DND-41 (cell line): ENCODE measurements at regions not wholly inside any gene's neighbourhood (a gene's known extent, or its start where the extent isn't known, plus 50 kb on each side); places are given as distances from the start of the nearest gene placed in this dataset.

Source experiments
- ATAC-seq: fragments of 200-7000 bp; cut with Tn5 transposase; 3 replicates; pipeline ENCODE4 v1.9.1; 2021; ENCODE audit warnings: low read depth; ENCODE audit not compliant: insufficient read depth
- DNase-seq: peaks from one replicate; pipeline ENCODE4 v3.0.0-alpha.2; 2020
- H2AFZ ChIP-seq: 2 replicates; pipeline ENCODE4 v1.6.0; 2012; ENCODE audit warnings: low read depth, low read length
- H3K27ac ChIP-seq: 2 replicates; pipeline ENCODE4 v1.5.1; 2012; ENCODE audit warnings: low read length, inconsistent platforms
- H3K27me3 ChIP-seq: fragments of 200-600 bp; sonication (generic); 2 replicates; pipeline ENCODE4 v1.6.0; 2012; ENCODE audit warnings: low read length, mild to moderate bottlenecking, inconsistent platforms; ENCODE audit not compliant: insufficient read depth, poor library complexity
- H3K36me3 ChIP-seq: 2 replicates; pipeline ENCODE4 v1.5.1; 2012; ENCODE audit warnings: low read length, inconsistent platforms; ENCODE audit not compliant: insufficient read depth
- H3K4me1 ChIP-seq: 2 replicates; pipeline ENCODE4 v1.5.1; 2012; ENCODE audit warnings: mild to moderate bottlenecking, low read length; ENCODE audit not compliant: insufficient read depth
- H3K4me2 ChIP-seq: 2 replicates; pipeline ENCODE4 v1.6.0; 2012; ENCODE audit warnings: mild to moderate bottlenecking, moderate library complexity, low read length, inconsistent platforms; ENCODE audit not compliant: insufficient read depth
- H3K4me3 ChIP-seq, 2 experiments: fragments of 200-600 bp in 1 of 2; shearing (Covaris generic) in 1 of 2; 2 replicates each; pipeline ENCODE4 v1.5.1; 2012 to 2016; ENCODE audit warnings: inconsistent platforms in 2 of 2, low read length in 2 of 2, mild to moderate bottlenecking in 2 of 2, low read depth in 1 of 2, moderate library complexity in 1 of 2
- H3K79me2 ChIP-seq: 2 replicates; pipeline ENCODE4 v1.6.0; 2012; ENCODE audit warnings: low read length, inconsistent platforms; ENCODE audit not compliant: insufficient read depth
- H3K9ac ChIP-seq: 2 replicates; pipeline ENCODE4 v1.6.0; 2012; ENCODE audit warnings: low read depth, mild to moderate bottlenecking, inconsistent platforms, low read length, moderate library complexity
- H3K9me3 ChIP-seq: 2 replicates; pipeline ENCODE4 v1.5.1; 2012; ENCODE audit warnings: low read length, moderate library complexity, mild to moderate bottlenecking, inconsistent platforms; ENCODE audit not compliant: insufficient read depth, severe bottlenecking
- H4K20me1 ChIP-seq: 2 replicates; pipeline ENCODE4 v1.6.0; 2012; ENCODE audit warnings: low read length; ENCODE audit not compliant: insufficient read depth
- CTCF ChIP-seq: IDR thresholded peaks from 2 replicates; pipeline ENCODE4 v1.5.1; 2012; ENCODE audit warnings: borderline replicate concordance, low read length, moderate library complexity, mild to moderate bottlenecking; ENCODE audit not compliant: poor library complexity, severe bottlenecking; ENCODE audit errors: extremely low read depth
- EZH2 ChIP-seq: IDR thresholded peaks from 3 replicates; pipeline ENCODE4 v1.6.1; 2012; ENCODE audit warnings: borderline replicate concordance, low read depth, mild to moderate bottlenecking, moderate library complexity, low read length, inconsistent platforms; ENCODE audit not compliant: severe bottlenecking

- Histone ChIP-seq H3K9me3 (peaks cover 7% of the 10 kb centered on the region), H3K27me3 (no peaks in the 10 kb centered on the region), H3K4me1 (peaks cover 64% of the 10 kb centered on the region), H3K4me2 (peak overlapping the region; percentile 70), H4K20me1 (no peaks in the 10 kb centered on the region), H3K79me2 (no peaks in the 10 kb centered on the region), H3K4me3 (peak overlapping the region in 1 of 2 experiments; percentile 25; a peak in 1 of 4 replicates), H2AFZ (no peak overlapping the region), H3K27ac (peak overlapping the region; percentile 99), H3K36me3 (no peaks in the 10 kb centered on the region), H3K9ac (peak overlapping the region; percentile 67)
- ATAC-seq (no peak), DNase-seq (no peak)
- no peak for TF ChIP-seq CTCF
- TF ChIP-seq EZH2: no peak
These were observed 79.1 kb upstream of the SDK2 start for GRCh38 chr17:73723317-73723716.

- TF ChIP-seq CTCF (no peak), EZH2 (no peak)
- Histone ChIP-seq H3K4me3 (no peak overlapping the region), H3K9me3 (peaks cover 7% of the 10 kb centered on the region), H3K4me1 (peaks cover 57% of the 10 kb centered on the region), H3K36me3 (no peaks in the 10 kb centered on the region), H3K4me2 (no peak overlapping the region), H3K27me3 (no peaks in the 10 kb centered on the region), H3K27ac (peak overlapping the region; percentile 99), H3K9ac (peak overlapping the region; percentile 67; the same call in 1 of the 2 replicates), H3K79me2 (no peaks in the 10 kb centered on the region), H4K20me1 (no peaks in the 10 kb centered on the region), H2AFZ (0 out of 2 replicates have a peak overlapping the region, but pooled peaks have one; percentile 6)
- ATAC-seq: no peak
- no peak for DNase-seq
These were observed 80.1 kb upstream of the SDK2 start for GRCh38 chr17:73724341-73724740.

GRCh38 chr17:73724990-73725389 is 80.7 kb upstream of the SDK2 start:
- H3K4me2 ChIP-seq: no peak overlapping the region
- peaks cover 8% of the 10 kb centered on the region for H3K9me3 ChIP-seq
- no peaks in the 10 kb centered on the region for H3K79me2 ChIP-seq
- DNase-seq (no peak), ATAC-seq (no peak)
- no peaks in the 10 kb centered on the region for H4K20me1 ChIP-seq
- peak overlapping the region; percentile 99; the same call in 1 of the 2 replicates for H3K27ac ChIP-seq
- no peaks in the 10 kb centered on the region for H3K27me3 ChIP-seq
- no peaks in the 10 kb centered on the region for H3K36me3 ChIP-seq
- no peak overlapping the region for H3K9ac ChIP-seq
- no peak for TF ChIP-seq EZH2
- TF ChIP-seq CTCF: no peak
- no peak overlapping the region for H3K4me3 ChIP-seq
- no peak overlapping the region for H2AFZ ChIP-seq
- H3K4me1 ChIP-seq: peaks cover 51% of the 10 kb centered on the region
